Upper lobe of left lung (tissue), 4 donors: ENCODE measurements at regions not wholly inside any gene's neighbourhood (a gene's known extent, or its start where the extent isn't known, plus 50 kb on each side); places are given as distances from the start of the nearest gene placed in this dataset.

Source experiments
- POLR2A ChIP-seq, 4 donors: fragments of 450-650 bp; IDR thresholded peaks; one replicate each; pipeline ENCODE4 v1.5.1; 2016 to 2017; ENCODE audit warnings: antibody characterized with exemption in 4 of 4, mild to moderate bottlenecking in 2 of 4
- POLR2AphosphoS5 ChIP-seq, 2 donors: sonication (generic); formaldehyde crosslinking; IDR thresholded peaks; one replicate each; pipeline ENCODE4 v1.5.1; 2017; ENCODE audit warnings: antibody characterized with exemption in 2 of 2

DNA sequence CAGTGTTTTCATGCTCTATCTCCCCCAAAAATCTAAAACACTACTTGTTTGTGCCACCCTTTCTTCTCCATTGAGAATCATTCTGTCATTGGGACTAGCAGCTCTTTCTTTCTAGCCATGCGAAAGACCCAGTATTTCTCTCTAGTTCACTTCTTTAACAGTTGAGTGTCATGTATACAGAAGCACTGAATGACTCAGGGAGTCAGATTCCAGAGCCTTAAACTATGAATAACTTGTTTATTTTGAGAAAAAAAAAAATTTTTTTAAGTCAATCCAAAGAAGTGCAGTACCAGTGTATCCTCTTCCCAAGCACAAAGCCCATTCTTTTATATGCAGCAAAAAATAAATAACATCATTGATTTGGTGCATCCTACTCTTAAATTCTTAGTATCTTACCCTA is 415.4 kb upstream of the GRAMD2B start:
- TF ChIP-seq POLR2AphosphoS5 (IDR thresholded peaks at IDR 0.05) (no peak), POLR2A (IDR thresholded peaks at IDR 0.05) (no peak)
